Activated CD8-positive, alpha-beta T cell treated with anti-CD3 and anti-CD28 coated beads, Interleukin-2, amount 10 ng/mL, durations not matched to agents 7 days and 5 days (primary cell): ENCODE measurements at regions not wholly inside any gene's neighbourhood (a gene's known extent, or its start where the extent isn't known, plus 50 kb on each side); places are given as distances from the start of the nearest gene placed in this dataset.

Experiments used
- ATAC-seq: fragments of 150-1000 bp; cut with Tn5 transposase; one replicate; pipeline ENCODE4 v1.10.0; 2021; ENCODE audit warnings: moderate library complexity
- CTCF ChIA-PET: fragments of 350-600 bp; sonication (Branson Sonifier 250); formaldehyde crosslinking; loops from one replicate; lab custom pipeline; 2021; ENCODE audit warnings: antibody characterized with exemption; lab: Charles Lee
- POLR2A ChIA-PET: fragments of 350-600 bp; sonication (Branson Sonifier 250); formaldehyde crosslinking; loops from one replicate; lab custom pipeline; 2021; ENCODE audit warnings: antibody characterized with exemption; lab: Charles Lee
- DNase-seq: peaks from one replicate; pipeline ENCODE4 v3.0.0-alpha.2; 2020
- H3K27ac Mint-ChIP-seq: one replicate; pipeline ENCODE4 v1.8.0; 2021; ENCODE audit warnings: mild to moderate bottlenecking, mixed read lengths
- H3K27me3 Mint-ChIP-seq: one replicate; pipeline ENCODE4 v1.8.0; 2021; ENCODE audit warnings: low read depth, mixed read lengths
- H3K36me3 Mint-ChIP-seq: one replicate; pipeline ENCODE4 v1.8.0; 2021; ENCODE audit warnings: low read depth, mixed read lengths
- H3K4me1 Mint-ChIP-seq: one replicate; pipeline ENCODE4 v1.8.0; 2021; ENCODE audit warnings: low read depth, mixed read lengths
- H3K4me3 Mint-ChIP-seq: one replicate; pipeline ENCODE4 v1.8.0; 2021; ENCODE audit warnings: mild to moderate bottlenecking, mixed read lengths
- H3K9me3 Mint-ChIP-seq: one replicate; pipeline ENCODE4 v1.8.0; 2022; ENCODE audit warnings: mixed read lengths; ENCODE audit not compliant: insufficient read depth

DNA sequence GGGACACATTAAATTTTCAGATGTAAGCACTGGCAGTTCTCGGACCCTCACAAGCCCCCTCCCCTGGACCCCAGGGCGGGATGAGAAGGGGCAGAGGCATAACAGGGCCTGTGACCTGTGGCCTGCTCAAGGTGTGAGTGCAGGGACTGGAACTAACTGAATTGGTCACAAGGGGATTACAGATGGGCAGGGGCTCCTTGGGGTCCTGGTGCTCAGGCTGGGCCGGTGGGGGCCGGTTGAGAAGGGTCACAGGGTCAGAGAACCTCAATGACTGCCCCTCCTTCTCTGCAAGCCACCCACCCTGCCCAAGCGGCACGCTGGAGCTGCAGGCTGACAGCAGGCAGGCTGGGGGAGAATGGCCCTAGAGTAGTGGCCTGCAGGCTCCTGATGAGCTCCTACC lies 80.8 kb upstream of the PCBD1 start:
- no peaks in the 10 kb centered on the region for H3K36me3 Mint-ChIP-seq
- DNase-seq = no peak
- CTCF ChIA-PET = no interaction called here
- H3K27me3 Mint-ChIP-seq = peaks cover 26% of the 10 kb centered on the region
- H3K4me1 Mint-ChIP-seq = peaks cover under 1% of the 10 kb centered on the region
- ATAC-seq = no peak
- POLR2A ChIA-PET = no interaction called here
- H3K9me3 Mint-ChIP-seq = peaks cover 6% of the 10 kb centered on the region
- H3K27ac Mint-ChIP-seq = no peak overlapping the region
- no peak overlapping the region for H3K4me3 Mint-ChIP-seq

DNA sequence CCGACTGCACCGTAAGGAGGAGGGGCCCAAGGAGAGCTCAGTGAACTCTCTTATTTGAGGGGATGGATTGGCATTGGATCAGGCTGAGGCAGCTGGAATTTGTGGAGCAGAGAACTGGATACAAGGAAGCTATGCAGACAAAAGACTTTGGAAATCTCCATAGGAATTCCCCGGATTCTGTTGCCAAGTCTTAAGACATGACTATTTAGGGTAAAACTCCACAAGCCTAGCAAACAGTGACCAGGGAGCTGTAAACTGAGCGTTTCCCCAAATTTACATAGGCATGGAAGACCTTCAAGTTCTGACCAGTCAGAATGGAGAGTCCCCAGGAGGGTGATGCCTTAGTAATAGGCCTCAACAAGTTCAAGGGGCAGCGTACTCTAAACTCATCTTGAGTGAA lies 82.5 kb upstream of the PCBD1 start:
- CTCF ChIA-PET = no interaction called here
- Mint-ChIP-seq H3K36me3 (no peaks in the 10 kb centered on the region), H3K9me3 (peaks cover 6% of the 10 kb centered on the region)

GRCh38 chr10:70973275-70973674 lies 84.9 kb upstream of the PCBD1 start:
- CTCF ChIA-PET = no interaction called here
- ATAC-seq (no peak), DNase-seq (no peak)
- H3K9me3 Mint-ChIP-seq = peaks cover 6% of the 10 kb centered on the region
- no peaks in the 10 kb centered on the region for H3K36me3 Mint-ChIP-seq
- no peak overlapping the region for H3K27ac Mint-ChIP-seq
- POLR2A ChIA-PET = no interaction called here
- peaks cover 34% of the 10 kb centered on the region for H3K27me3 Mint-ChIP-seq
- no peak overlapping the region for H3K4me3 Mint-ChIP-seq
- peaks cover 2% of the 10 kb centered on the region for H3K4me1 Mint-ChIP-seq

More for the DNA sequence above, 82.5 kb upstream of the PCBD1 start:
- DNase-seq (no peak), ATAC-seq (no peak)
- Mint-ChIP-seq H3K27ac (no peak overlapping the region), H3K4me1 (peaks cover 2% of the 10 kb centered on the region), H3K4me3 (no peak overlapping the region), H3K27me3 (peaks cover 29% of the 10 kb centered on the region)
- POLR2A ChIA-PET = no interaction called here

DNA sequence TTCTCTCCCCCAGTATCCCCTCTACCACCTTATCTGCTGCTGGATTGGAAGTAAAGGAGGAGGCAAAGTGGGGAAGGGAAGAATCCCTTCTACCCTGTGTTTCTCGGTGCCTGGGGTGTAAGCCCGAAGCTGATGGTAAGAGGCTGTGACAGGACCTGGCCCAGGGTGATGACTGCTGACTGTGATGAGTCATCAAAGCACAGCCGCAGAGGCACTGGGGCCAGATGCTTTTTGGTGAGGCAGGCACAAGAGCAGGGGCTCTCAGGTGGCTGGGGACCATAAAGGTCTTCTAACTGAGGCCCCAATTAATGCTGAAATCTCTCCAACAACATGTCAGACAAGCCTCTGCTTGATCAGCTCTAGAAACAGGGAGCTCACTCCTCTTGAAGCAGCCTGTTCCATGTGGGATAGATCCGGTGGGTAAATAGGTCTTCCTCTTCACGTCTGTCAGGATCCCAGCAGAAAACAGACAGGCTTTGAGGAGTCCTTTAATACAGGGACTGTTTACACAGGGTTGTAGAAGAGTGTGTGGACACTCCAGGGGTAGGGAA lies 86.1 kb upstream of the PCBD1 start:
- Mint-ChIP-seq H3K4me3 (no peak overlapping the region), H3K27me3 (peaks cover 34% of the 10 kb centered on the region), H3K4me1 (peaks cover 2% of the 10 kb centered on the region), H3K9me3 (peaks cover 6% of the 10 kb centered on the region), H3K36me3 (no peaks in the 10 kb centered on the region), H3K27ac (no peak overlapping the region)
- POLR2A ChIA-PET = no interaction called here
- CTCF ChIA-PET = no interaction called here
- ATAC-seq (no peak), DNase-seq (no peak)

DNA sequence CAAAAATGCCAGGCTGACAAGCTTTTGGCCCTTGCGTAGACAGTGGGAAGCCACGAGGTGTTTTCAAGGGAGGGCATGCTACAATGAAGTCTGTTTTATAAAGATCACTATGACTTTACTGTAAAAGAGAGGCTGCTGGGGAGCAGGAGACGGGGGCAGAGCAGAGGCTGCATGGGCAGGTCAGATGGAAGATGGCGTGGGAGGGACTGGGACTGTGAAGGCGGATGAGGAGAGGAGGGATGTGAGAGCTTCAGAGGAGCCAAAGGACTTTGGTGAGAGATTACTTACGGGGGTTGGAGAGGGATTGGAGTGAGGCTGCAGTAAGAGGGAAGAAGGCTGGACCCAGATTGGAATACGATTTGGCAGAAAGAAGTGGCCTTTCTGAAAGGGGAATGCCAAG lies 86.6 kb upstream of the PCBD1 start:
- Mint-ChIP-seq H3K27ac (no peak overlapping the region), H3K4me3 (no peak overlapping the region), H3K36me3 (no peaks in the 10 kb centered on the region), H3K27me3 (peaks cover 34% of the 10 kb centered on the region), H3K9me3 (peaks cover 6% of the 10 kb centered on the region), H3K4me1 (peaks cover 2% of the 10 kb centered on the region)
- ChIA-PET POLR2A (no interaction called here), CTCF (no interaction called here)
- ATAC-seq (no peak), DNase-seq (no peak)

GRCh38 chr10:70976063-70976695 lies 87.8 kb upstream of the PCBD1 start:
- H3K9me3 Mint-ChIP-seq = peaks cover 6% of the 10 kb centered on the region

GRCh38 chr10:70977625-70978024 lies 89.3 kb upstream of the PCBD1 start:
- no peak overlapping the region for H3K4me3 Mint-ChIP-seq

More at GRCh38 chr10:70976063-70976695, 87.8 kb upstream of the PCBD1 start:
- peaks cover 24% of the 10 kb centered on the region for H3K27me3 Mint-ChIP-seq
- CTCF ChIA-PET = no interaction called here
- H3K4me3 Mint-ChIP-seq = no peak overlapping the region
- DNase-seq (no peak), ATAC-seq (no peak)
- H3K27ac Mint-ChIP-seq = no peak overlapping the region
- no peaks in the 10 kb centered on the region for H3K36me3 Mint-ChIP-seq
- POLR2A ChIA-PET = no interaction called here
- peaks cover 2% of the 10 kb centered on the region for H3K4me1 Mint-ChIP-seq

DNA sequence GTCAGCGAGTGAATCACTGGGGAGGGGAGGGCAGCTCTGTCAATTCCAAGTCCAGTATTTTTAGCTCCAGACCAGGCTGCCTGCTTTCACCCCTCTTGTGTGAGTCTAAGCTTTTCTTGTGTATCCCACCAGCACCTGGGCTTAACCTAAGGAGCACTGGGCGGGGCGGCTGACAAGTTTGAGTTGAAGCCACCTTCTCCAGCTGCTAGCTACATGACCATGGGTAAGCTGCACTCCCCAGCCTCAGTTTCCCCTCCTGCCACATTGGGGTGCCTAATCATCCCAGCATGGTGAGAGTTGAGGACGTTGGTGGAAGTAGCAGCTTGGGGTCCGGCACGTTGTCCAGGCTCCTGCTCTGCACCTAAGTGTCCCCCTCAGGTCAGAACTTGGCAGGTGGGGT lies 89.8 kb upstream of the PCBD1 start:
- ChIA-PET CTCF (no interaction called here), POLR2A (no interaction called here)
- Mint-ChIP-seq H3K4me3 (no peak overlapping the region), H3K36me3 (no peaks in the 10 kb centered on the region), H3K27me3 (peaks cover 13% of the 10 kb centered on the region), H3K4me1 (peaks cover 20% of the 10 kb centered on the region), H3K9me3 (no peaks in the 10 kb centered on the region), H3K27ac (no peak overlapping the region)
- no peak for ATAC-seq
- no peak for DNase-seq

More at GRCh38 chr10:70977625-70978024, 89.3 kb upstream of the PCBD1 start:
- ChIA-PET CTCF (no interaction called here), POLR2A (no interaction called here)
- Mint-ChIP-seq H3K27me3 (peaks cover 16% of the 10 kb centered on the region), H3K9me3 (no peaks in the 10 kb centered on the region), H3K36me3 (no peaks in the 10 kb centered on the region), H3K27ac (no peak overlapping the region), H3K4me1 (peaks cover 15% of the 10 kb centered on the region)
- DNase-seq (no peak), ATAC-seq (no peak)

DNA sequence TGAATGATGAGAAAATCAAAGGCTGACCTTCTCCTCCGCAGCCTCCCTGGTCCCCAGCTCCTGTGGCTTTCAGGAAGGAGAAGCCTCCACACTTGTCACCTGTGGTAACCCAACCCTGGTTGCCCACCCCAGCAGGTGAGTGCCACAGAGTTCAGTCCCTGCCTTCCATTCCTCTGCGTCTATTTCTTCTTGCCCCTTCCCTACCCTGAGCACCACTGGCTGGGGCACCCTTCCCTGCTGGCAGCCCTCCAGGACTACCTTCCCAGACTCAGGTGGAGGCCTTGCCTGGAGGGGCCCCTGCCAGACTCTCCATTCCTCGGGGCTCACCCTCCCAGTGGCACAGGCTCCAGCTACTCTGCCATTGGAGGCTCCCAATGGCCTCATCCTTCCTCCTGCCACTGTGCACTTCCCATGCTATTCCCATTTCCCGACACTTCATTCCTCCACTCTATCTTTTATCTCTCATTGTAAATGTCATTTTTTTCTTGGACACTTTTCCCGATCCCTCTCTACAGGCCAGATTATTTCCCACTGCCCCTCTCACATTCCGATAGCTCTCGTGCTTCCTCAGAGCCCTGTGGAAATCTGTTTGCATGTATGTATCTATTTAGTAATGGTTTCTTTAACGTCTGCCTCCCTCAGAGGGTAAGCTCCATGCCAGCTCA lies 90.6 kb upstream of the PCBD1 start:
- POLR2A ChIA-PET = no interaction called here
- DNase-seq (no peak), ATAC-seq (no peak)
- H3K27me3 Mint-ChIP-seq = peaks cover 8% of the 10 kb centered on the region
- H3K4me1 Mint-ChIP-seq = peaks cover 23% of the 10 kb centered on the region
- no peaks in the 10 kb centered on the region for H3K36me3 Mint-ChIP-seq
- H3K4me3 Mint-ChIP-seq = no peak overlapping the region
- no peak overlapping the region for H3K27ac Mint-ChIP-seq
- CTCF ChIA-PET = no interaction called here
- no peaks in the 10 kb centered on the region for H3K9me3 Mint-ChIP-seq

- Mint-ChIP-seq H3K4me3 (no peak overlapping the region), H3K4me1 (peaks cover 34% of the 10 kb centered on the region), H3K27ac (no peak overlapping the region), H3K36me3 (no peaks in the 10 kb centered on the region), H3K27me3 (peaks cover 5% of the 10 kb centered on the region), H3K9me3 (no peaks in the 10 kb centered on the region)
- DNase-seq (no peak), ATAC-seq (no peak)
- CTCF ChIA-PET = no interaction called here
- POLR2A ChIA-PET = no interaction called here
Observed at GRCh38 chr10:70980687-70981086, 92.3 kb upstream of the PCBD1 start.

DNA sequence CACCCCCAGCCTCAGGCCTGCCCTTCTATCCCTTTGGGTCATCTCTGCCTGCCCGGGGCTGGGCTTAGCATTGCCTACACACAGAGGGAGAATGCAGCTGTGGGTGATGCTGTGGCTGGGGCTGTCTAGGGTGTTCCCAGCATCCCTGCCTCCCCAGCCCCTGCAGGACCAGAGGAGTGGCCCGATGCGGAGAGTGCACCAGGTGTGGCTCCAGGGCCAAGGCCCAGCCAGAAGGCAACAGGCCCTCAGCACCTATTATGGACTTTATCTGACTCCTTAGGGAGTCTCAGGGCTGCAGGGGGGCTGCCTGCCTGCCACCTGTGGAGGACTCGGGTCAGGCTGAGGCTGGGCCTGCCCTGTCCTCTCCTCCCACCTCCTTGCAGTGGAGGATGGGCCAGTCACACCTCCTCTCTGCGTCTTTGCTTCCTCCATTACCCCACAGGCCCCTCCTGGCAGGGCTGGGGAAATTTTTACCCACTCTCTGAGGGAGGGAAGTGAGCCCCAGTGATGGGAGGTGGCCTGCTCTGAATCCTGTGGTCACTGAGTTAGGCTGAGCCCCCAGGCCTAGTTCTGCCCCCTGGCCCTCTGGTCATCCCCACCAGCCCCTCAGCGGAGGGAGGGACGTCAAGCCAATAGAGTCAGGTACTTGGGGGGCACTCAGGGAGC lies 92.9 kb upstream of the PCBD1 start:
- POLR2A ChIA-PET = no interaction called here
- Mint-ChIP-seq H3K4me3 (no peak overlapping the region), H3K4me1 (peaks cover 40% of the 10 kb centered on the region), H3K36me3 (no peaks in the 10 kb centered on the region), H3K27ac (no peak overlapping the region), H3K27me3 (peaks cover under 1% of the 10 kb centered on the region), H3K9me3 (no peaks in the 10 kb centered on the region)
- CTCF ChIA-PET = no interaction called here
- no peak for ATAC-seq
- no peak for DNase-seq

DNA sequence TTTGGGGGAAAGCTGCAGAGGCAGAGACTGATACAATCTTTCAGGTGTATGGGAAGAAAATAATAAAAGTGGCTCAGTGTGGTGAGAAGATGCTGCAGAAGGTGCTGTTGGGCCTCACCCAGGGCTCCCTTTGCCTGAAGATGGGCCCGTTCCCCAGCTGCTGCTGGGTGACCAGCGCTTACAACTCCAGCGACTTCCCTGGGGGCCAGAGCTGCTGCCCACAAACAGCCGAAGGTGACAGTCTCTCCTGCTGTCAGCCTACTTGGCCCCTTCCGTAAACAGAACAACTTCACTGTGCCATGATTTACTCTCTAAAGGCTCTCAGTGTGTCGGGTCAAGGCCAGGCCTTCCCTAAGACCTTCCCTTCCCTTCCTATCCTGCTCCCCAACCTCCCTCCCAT lies 93.6 kb upstream of the PCBD1 start:
- Mint-ChIP-seq H3K9me3 (no peaks in the 10 kb centered on the region), H3K27ac (peak overlapping the region; percentile 77), H3K27me3 (no peaks in the 10 kb centered on the region), H3K36me3 (no peaks in the 10 kb centered on the region), H3K4me3 (no peak overlapping the region), H3K4me1 (peaks cover 44% of the 10 kb centered on the region)
- POLR2A ChIA-PET = no interaction called here
- ATAC-seq = no peak
- CTCF ChIA-PET = interaction anchor here (1.0 kb wide), 1 partner anchor 15 kb away, joined by 3 read pairs; no protein-coding TSS in a partner anchor
- DNase-seq = no peak
